ENCODE measurements at regions not wholly inside any gene's neighbourhood (a gene's known extent, or its start where the extent isn't known, plus 50 kb on each side); places are given as distances from the start of the nearest gene placed in this dataset.

DNA sequence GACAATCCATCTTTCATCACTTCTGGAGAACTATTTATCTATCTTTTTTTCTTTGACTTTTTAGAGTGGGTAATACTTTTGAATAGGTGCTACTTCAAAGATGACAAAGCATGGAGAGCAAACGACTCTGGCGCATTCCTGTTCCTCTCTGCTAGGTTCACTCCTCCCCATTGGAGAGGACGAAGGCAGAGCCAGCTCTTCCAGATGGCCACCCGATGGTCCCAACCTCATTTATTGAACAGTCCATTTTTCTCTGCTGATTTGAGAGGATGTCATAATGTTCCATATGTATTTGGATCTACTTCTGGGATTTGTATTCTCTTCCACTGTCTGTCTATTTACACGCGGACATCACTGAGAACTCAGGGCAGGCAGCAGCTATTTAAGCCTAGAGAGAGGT, 284.3 kb upstream of the CXCR4 start:
- TF ChIP-seq EP300 (IDR thresholded peaks at IDR 0.05) (no peak), POLR2A (IDR thresholded peaks at IDR 0.05) (no peak), POLR2AphosphoS5 (IDR thresholded peaks at IDR 0.05) (no peak)
- TF ChIP-seq, protein P1, sequence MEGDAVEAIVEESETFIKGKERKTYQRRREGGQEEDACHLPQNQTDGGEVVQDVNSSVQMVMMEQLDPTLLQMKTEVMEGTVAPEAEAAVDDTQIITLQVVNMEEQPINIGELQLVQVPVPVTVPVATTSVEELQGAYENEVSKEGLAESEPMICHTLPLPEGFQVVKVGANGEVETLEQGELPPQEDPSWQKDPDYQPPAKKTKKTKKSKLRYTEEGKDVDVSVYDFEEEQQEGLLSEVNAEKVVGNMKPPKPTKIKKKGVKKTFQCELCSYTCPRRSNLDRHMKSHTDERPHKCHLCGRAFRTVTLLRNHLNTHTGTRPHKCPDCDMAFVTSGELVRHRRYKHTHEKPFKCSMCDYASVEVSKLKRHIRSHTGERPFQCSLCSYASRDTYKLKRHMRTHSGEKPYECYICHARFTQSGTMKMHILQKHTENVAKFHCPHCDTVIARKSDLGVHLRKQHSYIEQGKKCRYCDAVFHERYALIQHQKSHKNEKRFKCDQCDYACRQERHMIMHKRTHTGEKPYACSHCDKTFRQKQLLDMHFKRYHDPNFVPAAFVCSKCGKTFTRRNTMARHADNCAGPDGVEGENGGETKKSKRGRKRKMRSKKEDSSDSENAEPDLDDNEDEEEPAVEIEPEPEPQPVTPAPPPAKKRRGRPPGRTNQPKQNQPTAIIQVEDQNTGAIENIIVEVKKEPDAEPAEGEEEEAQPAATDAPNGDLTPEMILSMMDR (IDR thresholded peaks at IDR 0.05): no peak
- H3K27ac ChIP-seq: no peak overlapping the region
- ATAC-seq: no peak
- no peaks in the 10 kb centered on the region for H3K9me3 ChIP-seq
- no peak overlapping the region for H3K4me3 ChIP-seq
- 23 to 53% methylated on average over 4 to 6 of the region's 6 CpGs for WGBS, 2 donors (ENCODE audit: low coverage in 1 of 2)
- no peaks in the 10 kb centered on the region for H3K4me1 ChIP-seq
- H3K27me3 ChIP-seq: peaks cover 32% of the 10 kb centered on the region
- no peaks in the 10 kb centered on the region for H3K36me3 ChIP-seq

DNA sequence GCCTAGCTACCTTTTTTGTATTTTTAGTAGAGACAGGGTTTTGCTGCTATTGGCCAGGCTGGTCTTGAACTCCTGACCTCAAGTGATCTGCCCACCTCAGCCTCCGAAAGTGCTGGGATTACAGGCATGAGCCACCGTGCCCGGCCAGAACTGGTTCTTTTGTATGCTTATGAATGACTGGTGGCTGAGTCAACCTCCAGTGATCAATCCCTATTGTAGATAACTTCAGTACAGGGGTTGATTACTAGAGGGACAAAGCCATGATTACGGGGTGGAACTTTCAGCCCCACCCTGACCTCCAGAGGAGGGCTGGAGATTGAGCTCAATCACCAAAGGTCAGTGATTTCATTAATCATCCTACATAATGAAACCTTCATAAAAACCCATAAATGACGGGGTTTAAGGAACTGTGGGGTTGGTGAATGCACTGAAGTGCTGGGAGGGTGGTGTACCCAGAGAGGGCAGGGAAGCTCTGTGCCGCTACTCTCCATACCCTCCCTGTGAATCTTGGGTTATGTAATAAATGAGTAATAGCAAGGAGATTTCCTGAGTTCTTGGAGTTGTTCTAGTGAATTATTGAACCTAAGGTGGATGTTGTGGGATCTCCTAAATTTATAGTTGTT, 281.8 kb upstream of the CXCR4 start:
- WGBS, 2 donors (ENCODE audit: low coverage in 1 of 2): 73 to 77% methylated on average over 2 to 3 of the region's 6 CpGs
- H3K4me3 ChIP-seq: no peak overlapping the region

GRCh38 chr2:136395582-136395981, 277.6 kb upstream of the CXCR4 start:
- no peak overlapping the region for H3K27ac ChIP-seq
- H3K27me3 ChIP-seq: peaks cover 9% of the 10 kb centered on the region
- WGBS, 2 donors (ENCODE audit: low coverage in 1 of 2): 79 to 97% methylated on average over 2 of the region's 2 CpGs
- no peaks in the 10 kb centered on the region for H3K36me3 ChIP-seq
- TF ChIP-seq POLR2AphosphoS5 (IDR thresholded peaks at IDR 0.05) (no peak), EP300 (IDR thresholded peaks at IDR 0.05) (no peak), POLR2A (IDR thresholded peaks at IDR 0.05) (no peak)
- TF ChIP-seq, protein P1 (IDR thresholded peaks at IDR 0.05): no peak
- no peak overlapping the region for H3K4me3 ChIP-seq
- ATAC-seq: no peak
- H3K4me1 ChIP-seq: no peaks in the 10 kb centered on the region
- no peaks in the 10 kb centered on the region for H3K9me3 ChIP-seq

More for the DNA sequence above, 281.8 kb upstream of the CXCR4 start:
- peaks cover 12% of the 10 kb centered on the region for H3K27me3 ChIP-seq
- TF ChIP-seq POLR2A (IDR thresholded peaks at IDR 0.05) (no peak), POLR2AphosphoS5 (IDR thresholded peaks at IDR 0.05) (no peak), EP300 (IDR thresholded peaks at IDR 0.05) (no peak)
- TF ChIP-seq, protein P1 (IDR thresholded peaks at IDR 0.05): no peak
- no peak overlapping the region for H3K27ac ChIP-seq
- ATAC-seq: no peak
- no peaks in the 10 kb centered on the region for H3K4me1 ChIP-seq
- no peaks in the 10 kb centered on the region for H3K9me3 ChIP-seq
- H3K36me3 ChIP-seq: no peaks in the 10 kb centered on the region

DNA sequence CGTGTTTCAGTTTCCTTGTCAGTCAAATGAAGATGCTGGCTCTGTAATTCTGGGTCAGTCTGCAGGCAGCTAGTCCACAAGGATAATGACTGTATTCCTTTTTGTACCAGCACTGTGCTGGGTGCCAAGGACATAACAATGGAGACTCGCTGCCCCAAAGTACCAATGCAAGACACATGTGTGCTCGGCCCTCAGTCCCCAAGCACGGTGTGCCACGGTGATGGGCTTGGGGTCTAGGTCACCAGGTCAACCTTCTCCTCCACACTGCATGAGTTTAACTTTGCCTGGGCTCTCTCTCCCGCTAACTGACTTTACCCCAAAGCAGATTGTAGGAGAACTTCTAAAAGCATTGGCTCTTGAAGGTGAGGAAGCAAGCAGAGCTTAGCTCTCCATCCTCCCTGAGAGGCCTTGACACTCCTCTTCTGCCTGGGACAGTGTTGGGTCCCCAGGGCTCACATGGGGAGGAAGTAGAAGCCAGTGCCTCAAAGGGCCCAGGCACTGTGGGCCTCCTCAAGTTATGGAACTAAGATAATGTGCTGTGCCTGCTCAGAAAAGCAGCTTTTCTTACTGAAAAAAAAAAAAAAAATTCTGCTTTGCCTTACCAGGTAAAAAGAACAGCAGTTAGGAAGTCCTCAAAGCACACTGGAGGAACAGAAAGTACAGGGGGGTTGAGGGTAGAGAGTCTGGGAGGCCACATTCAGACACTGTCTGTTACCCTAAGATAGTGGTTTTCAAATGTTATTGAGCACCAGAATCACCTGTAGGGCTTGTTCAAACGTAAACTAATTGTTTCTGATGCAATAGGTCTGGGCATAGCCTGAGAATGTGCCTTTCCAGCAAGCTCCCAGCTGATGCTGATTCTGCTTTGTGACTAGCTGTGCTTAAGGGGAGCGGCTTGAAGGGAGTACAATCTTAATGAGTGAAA, 276.4 kb upstream of the CXCR4 start:
- WGBS, 2 donors (ENCODE audit: low coverage in 1 of 2): 68 to 81% methylated on average over 2 to 3 of the region's 8 CpGs
- H3K36me3 ChIP-seq: no peaks in the 10 kb centered on the region
- no peak overlapping the region for H3K27ac ChIP-seq
- no peaks in the 10 kb centered on the region for H3K4me1 ChIP-seq
- no peaks in the 10 kb centered on the region for H3K9me3 ChIP-seq
- no peak for ATAC-seq
- no peak overlapping the region for H3K4me3 ChIP-seq
- peaks cover 4% of the 10 kb centered on the region for H3K27me3 ChIP-seq
- TF ChIP-seq EP300 (IDR thresholded peaks at IDR 0.05) (no peak), POLR2A (IDR thresholded peaks at IDR 0.05) (no peak), POLR2AphosphoS5 (IDR thresholded peaks at IDR 0.05) (no peak)
- TF ChIP-seq, protein P1 (IDR thresholded peaks at IDR 0.05): no peak

Data from gastroesophageal sphincter (tissue), 4 donors.